K562 (cell line): ENCODE measurements at regions not wholly inside any gene's neighbourhood (a gene's known extent, or its start where the extent isn't known, plus 50 kb on each side); places are given as distances from the start of the nearest gene placed in this dataset.

Experiments
- ATAC-seq: fragments of 200-7000 bp; cut with Tn5 transposase; 3 replicates; pipeline ENCODE4 v1.9.1; 2020; ENCODE audit warnings: moderate library complexity
- BruUV-seq: library from RNA; stranded (reverse); fragments of 400-500 nt; replicated peaks from 2 replicates; lab custom pipeline; 2021; lab: Mats Ljungman, UMichigan
- CTCF ChIA-PET: fragments of 300-600 bp; formaldehyde crosslinking; extraction: SDS; loops from one replicate; lab custom pipeline; 2021; ENCODE audit warnings: low intra/inter-chr PET ratio; lab: Yijun Ruan, JAX
- POLR2A ChIA-PET: fragments of 300-600, 350-650 bp; sonication (Branson Sonifier 250); formaldehyde crosslinking; extraction: SDS; loops from one replicate; lab custom pipeline; 2021; ENCODE audit warnings: antibody characterized with exemption, inconsistent platforms; lab: Yijun Ruan, JAX
- DNase-seq, 4 experiments: peaks; one replicate each; pipeline versions ENCODE4 v3.0.0 to v3.0.0-alpha.2; 2011 to 2018; ENCODE audit warnings: low spot score in 3 of 4, mixed read lengths in 3 of 4; ENCODE audit errors: extremely low read depth in 1 of 4
- FAIRE-seq: peaks from 2 replicates; lab custom pipeline; 2011; peaks lifted over from hg19 to GRCh38; lab: Jason Lieb, UNC
- H2AFZ ChIP-seq: 2 replicates; pipeline ENCODE4 v1.6.0; 2011; ENCODE audit warnings: low read depth, low read length, control low read depth, inconsistent platforms
- H3K27ac ChIP-seq: fragments of 200-600 bp; 3 replicates; pipeline ENCODE4 v1.8.0; 2011; ENCODE audit warnings: low read depth, mild to moderate bottlenecking, control low read depth, inconsistent platforms, low read length, moderate library complexity, mixed read lengths; ENCODE audit errors: extremely low read depth
- H3K27me3 ChIP-seq, 2 experiments: fragments of 300-600 bp in 1 of 2; 2 replicates in 1 of 2; 3 replicates in 1 of 2; pipeline versions ENCODE4 v1.6.0 to v1.8.0; 2011; ENCODE audit warnings: inconsistent platforms in 2 of 2, low read length in 2 of 2, mild to moderate bottlenecking in 1 of 2, mixed read lengths in 1 of 2, moderate library complexity in 1 of 2; ENCODE audit not compliant: control insufficient read depth in 2 of 2, insufficient read depth in 2 of 2
- H3K36me3 ChIP-seq: fragments of 300-600 bp; 3 replicates; pipeline ENCODE4 v1.8.0; 2011; ENCODE audit warnings: mild to moderate bottlenecking, low read length, inconsistent platforms; ENCODE audit not compliant: control insufficient read depth, insufficient read depth
- H3K4me1 ChIP-seq, 2 experiments: fragments of 200-600 bp in 1 of 2; replicated peaks in 1 of 2; 2 replicates in 1 of 2; 3 replicates in 1 of 2; pipeline versions ENCODE4 v1.5.1 to v1.8.0; 2011; ENCODE audit warnings: inconsistent platforms in 2 of 2, low read length in 2 of 2, mild to moderate bottlenecking in 1 of 2, mixed read lengths in 1 of 2, moderate library complexity in 1 of 2; ENCODE audit not compliant: control insufficient read depth in 2 of 2, insufficient read depth in 2 of 2
- H3K4me2 ChIP-seq: 2 replicates; pipeline ENCODE4 v1.6.1; 2011; ENCODE audit warnings: low read length, control low read depth, inconsistent platforms, mixed read lengths; ENCODE audit not compliant: insufficient read depth
- H3K4me3 ChIP-seq: fragments of 200-600 bp; sonication (generic), shearing (Covaris generic); 2 replicates; pipeline ENCODE4 v1.5.1; 2016; ENCODE audit warnings: control low read depth, inconsistent platforms
- H3K79me2 ChIP-seq: fragments of 200-600 bp; 3 replicates; pipeline ENCODE4 v1.8.0; 2011; ENCODE audit warnings: low read length, inconsistent platforms; ENCODE audit not compliant: control insufficient read depth, insufficient read depth
- H3K9ac ChIP-seq, 2 experiments: 2 replicates each; pipeline versions ENCODE4 v1.6.0 to v1.6.1; 2011; ENCODE audit warnings: low read depth in 2 of 2, low read length in 2 of 2, control low read depth in 1 of 2, inconsistent platforms in 1 of 2, mild to moderate bottlenecking in 1 of 2, mixed read lengths in 1 of 2; ENCODE audit not compliant: insufficient read depth in 1 of 2
- H3K9me1 ChIP-seq: one replicate; pipeline ENCODE4 v1.6.0; 2011; ENCODE audit warnings: inconsistent platforms, mild to moderate bottlenecking, low read length, moderate library complexity; ENCODE audit not compliant: control insufficient read depth, insufficient read depth
- H3K9me3 ChIP-seq: replicated peaks from 2 replicates; pipeline ENCODE4 v1.5.1; 2011; ENCODE audit warnings: low read depth, low read length, inconsistent platforms; ENCODE audit not compliant: control insufficient read depth, insufficient read depth
- H4K20me1 ChIP-seq: replicated peaks from 2 replicates; pipeline ENCODE4 v1.6.1; 2011; ENCODE audit warnings: low read length, inconsistent platforms, mixed read lengths; ENCODE audit not compliant: control insufficient read depth, insufficient read depth
- CCNT2 ChIP-seq: IDR thresholded peaks from 2 replicates; pipeline ENCODE4 v1.6.1; 2011; ENCODE audit warnings: borderline replicate concordance, low read depth, mild to moderate bottlenecking, moderate library complexity, mixed read lengths, low read length; ENCODE audit not compliant: insufficient read length; ENCODE audit errors: extremely low read depth
- DNMT1 ChIP-seq: fragments of 450-650 bp; IDR thresholded peaks from 2 replicates; pipeline ENCODE4 v1.6.1; 2016; ENCODE audit warnings: antibody characterized with exemption, mild to moderate bottlenecking
- FIP1L1 ChIP-seq: fragments of 200-400 bp; formaldehyde crosslinking; IDR thresholded peaks from 2 replicates; pipeline ENCODE4 v1.6.1; 2018; ENCODE audit warnings: mild to moderate bottlenecking, low read depth, low read length; ENCODE audit not compliant: poor library complexity, severe bottlenecking
- FOXP1 ChIP-seq: sonication (generic); formaldehyde crosslinking; IDR thresholded peaks from 2 replicates; pipeline ENCODE4 v1.8.0; 2022; ENCODE audit warnings: mild to moderate bottlenecking, missing genetic modification reagents
- GTF2F1 ChIP-seq: IDR thresholded peaks from 2 replicates; pipeline ENCODE4 v1.6.1; 2011; ENCODE audit warnings: low read depth, low read length, improper control_type of control experiment
- HCFC1 ChIP-seq: IDR thresholded peaks from 2 replicates; pipeline ENCODE4 v1.6.1; 2012; ENCODE audit warnings: low read depth, low read length, improper control_type of control experiment
- HDAC2 ChIP-seq: fragments of 450-650 bp; IDR thresholded peaks from 2 replicates; pipeline ENCODE4 v1.6.1; 2016; ENCODE audit warnings: mild to moderate bottlenecking
- KLF10 ChIP-seq: fragments of 250-450 bp; sonication (Bioruptor Pico); IDR thresholded peaks from 2 replicates; pipeline ENCODE4 v1.6.1; 2021; ENCODE audit warnings: matching md5 sums
- NCOA2 ChIP-seq, 2 experiments: fragments of 450-650 bp; IDR thresholded peaks; 2 replicates each; pipeline ENCODE4 v1.6.1; 2018; ENCODE audit warnings: mild to moderate bottlenecking in 2 of 2, moderate library complexity in 1 of 2; ENCODE audit not compliant: partially characterized antibody in 2 of 2
- NFIC ChIP-seq: fragments of 450-650 bp; IDR thresholded peaks from 2 replicates; pipeline ENCODE4 v1.6.1; 2017; ENCODE audit warnings: mild to moderate bottlenecking, inconsistent platforms
- PRMT5 ChIP-seq: sonication (generic); formaldehyde crosslinking; IDR thresholded peaks from 2 replicates; pipeline ENCODE4 v1.5.0; 2020; ENCODE audit warnings: missing genetic modification reagents
- RFX5 ChIP-seq: IDR thresholded peaks from 2 replicates; pipeline ENCODE4 v1.6.1; 2011; ENCODE audit warnings: low read depth, mild to moderate bottlenecking, improper control_type of control experiment, low read length
- TAF9B ChIP-seq: fragments of 450-650 bp; IDR thresholded peaks from 2 replicates; pipeline ENCODE4 v1.6.1; 2018; ENCODE audit warnings: mild to moderate bottlenecking; ENCODE audit not compliant: partially characterized antibody
- ZNF124 ChIP-seq: sonication (generic); formaldehyde crosslinking; IDR thresholded peaks from 2 replicates; pipeline ENCODE4 v1.8.1; 2022; ENCODE audit warnings: missing genetic modification reagents
- ZNF274 ChIP-seq: IDR thresholded peaks from 2 replicates; pipeline ENCODE4 v1.6.1; 2011; ENCODE audit warnings: low read depth, mild to moderate bottlenecking, low read length, moderate library complexity, borderline replicate concordance
- WGBS: fragments of 100-300 bp; shearing (Covaris generic); methylation state at CpG from one replicate; pipeline ENCODE4 v1.1.6; 2016; ENCODE audit warnings: low coverage, mixed read lengths; ENCODE audit not compliant: insufficient coverage; ENCODE audit errors: missing lambda C conversion rate; 5-methylcytosine and 5-hydroxymethylcytosine counted together
- in situ Hi-C: fragments of 300-500 bp; cut with MboI; formaldehyde crosslinking; loops from 4 replicates; pipeline ENCODE4 v1.15.0; 2018; ENCODE audit warnings: inconsistent platforms, mixed read lengths
- intact Hi-C: fragments of 100-400 bp; cut with micrococcal nuclease; formaldehyde crosslinking; loops from 2 replicates; pipeline ENCODE4 v1.14.2; 2022
- TF ChIP-seq, protein P1 (sequence below): conservative IDR thresholded peaks from 2 replicates; pipeline ENCODE4 v1.6.1; 2011; ENCODE audit warnings: low read depth, mild to moderate bottlenecking, low read length; ENCODE audit not compliant: control insufficient read depth
- TF ChIP-seq, protein P2 (sequence below): fragments of 250-450 bp; sonication (Bioruptor Pico); IDR thresholded peaks from 2 replicates; pipeline ENCODE4 v1.6.1; 2021; ENCODE audit warnings: mild to moderate bottlenecking
- TF ChIP-seq, protein P3 (sequence below): fragments of 250-450 bp; sonication (Bioruptor Pico); IDR thresholded peaks from 2 replicates; pipeline ENCODE4 v1.5.0; 2021
- TF ChIP-seq, protein P4 (sequence below): fragments of 250-450 bp; sonication (Bioruptor Pico); IDR thresholded peaks from 2 replicates; pipeline ENCODE4 v1.8.0; 2022; ENCODE audit warnings: inconsistent platforms

DNA sequence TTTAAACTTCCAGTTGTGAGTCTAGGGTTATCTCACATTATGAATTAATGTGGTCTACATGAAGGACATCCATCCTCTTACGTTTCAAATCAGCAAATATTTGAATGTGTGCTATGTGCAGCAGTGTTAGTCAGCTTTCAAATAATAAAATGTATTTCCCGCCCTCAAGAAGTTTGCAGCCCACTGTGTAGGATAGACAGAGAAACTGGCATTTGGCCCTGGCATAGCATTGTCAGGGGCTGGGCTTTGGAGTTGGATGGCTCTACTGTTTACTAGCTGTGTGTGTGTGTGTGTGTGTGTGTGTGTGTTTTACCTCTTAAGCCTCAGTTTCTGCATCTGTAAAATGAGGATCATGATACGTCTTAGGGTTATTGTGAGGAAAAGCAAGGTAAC lies 400.5 kb upstream of the C2CD4B start:
- no peak for FAIRE-seq
- WGBS = 0% methylated on average over 3 of the region's 3 CpGs
- H3K79me2 ChIP-seq = no peaks in the 10 kb centered on the region
- TF ChIP-seq ZNF124 (CRISPR knock-in tag) (no peak), ZNF274 (no peak), NFIC (no peak), RFX5 (no peak), PRMT5 (no peak), HDAC2 (no peak), GTF2F1 (no peak), DNMT1 (no peak), NCOA2 (IDR thresholded peaks at IDR 0.05; ENCODE audit: partially characterized antibody in 2 of 2) (no peak), HCFC1 (no peak), CCNT2 (no peak), KLF10 (no peak), FOXP1 (no peak), FIP1L1 (no peak), TAF9B (no peak)
- TF ChIP-seq, protein P1, sequence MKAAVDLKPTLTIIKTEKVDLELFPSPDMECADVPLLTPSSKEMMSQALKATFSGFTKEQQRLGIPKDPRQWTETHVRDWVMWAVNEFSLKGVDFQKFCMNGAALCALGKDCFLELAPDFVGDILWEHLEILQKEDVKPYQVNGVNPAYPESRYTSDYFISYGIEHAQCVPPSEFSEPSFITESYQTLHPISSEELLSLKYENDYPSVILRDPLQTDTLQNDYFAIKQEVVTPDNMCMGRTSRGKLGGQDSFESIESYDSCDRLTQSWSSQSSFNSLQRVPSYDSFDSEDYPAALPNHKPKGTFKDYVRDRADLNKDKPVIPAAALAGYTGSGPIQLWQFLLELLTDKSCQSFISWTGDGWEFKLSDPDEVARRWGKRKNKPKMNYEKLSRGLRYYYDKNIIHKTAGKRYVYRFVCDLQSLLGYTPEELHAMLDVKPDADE = no peak
- TF ChIP-seq, protein P2, sequence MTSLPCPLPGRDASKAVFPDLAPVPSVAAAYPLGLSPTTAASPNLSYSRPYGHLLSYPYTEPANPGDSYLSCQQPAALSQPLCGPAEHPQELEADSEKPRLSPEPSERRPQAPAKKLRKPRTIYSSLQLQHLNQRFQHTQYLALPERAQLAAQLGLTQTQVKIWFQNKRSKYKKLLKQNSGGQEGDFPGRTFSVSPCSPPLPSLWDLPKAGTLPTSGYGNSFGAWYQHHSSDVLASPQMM (CRISPR knock-in tag) = no peak
- TF ChIP-seq, protein P3, sequence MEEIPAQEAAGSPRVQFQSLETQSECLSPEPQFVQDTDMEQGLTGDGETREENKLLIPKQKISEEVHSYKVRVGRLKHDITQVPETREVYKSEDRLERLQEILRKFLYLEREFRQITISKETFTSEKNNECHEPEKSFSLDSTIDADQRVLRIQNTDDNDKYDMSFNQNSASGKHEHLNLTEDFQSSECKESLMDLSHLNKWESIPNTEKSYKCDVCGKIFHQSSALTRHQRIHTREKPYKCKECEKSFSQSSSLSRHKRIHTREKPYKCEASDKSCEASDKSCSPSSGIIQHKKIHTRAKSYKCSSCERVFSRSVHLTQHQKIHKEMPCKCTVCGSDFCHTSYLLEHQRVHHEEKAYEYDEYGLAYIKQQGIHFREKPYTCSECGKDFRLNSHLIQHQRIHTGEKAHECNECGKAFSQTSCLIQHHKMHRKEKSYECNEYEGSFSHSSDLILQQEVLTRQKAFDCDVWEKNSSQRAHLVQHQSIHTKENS = no peak
- TF ChIP-seq, protein P4, sequence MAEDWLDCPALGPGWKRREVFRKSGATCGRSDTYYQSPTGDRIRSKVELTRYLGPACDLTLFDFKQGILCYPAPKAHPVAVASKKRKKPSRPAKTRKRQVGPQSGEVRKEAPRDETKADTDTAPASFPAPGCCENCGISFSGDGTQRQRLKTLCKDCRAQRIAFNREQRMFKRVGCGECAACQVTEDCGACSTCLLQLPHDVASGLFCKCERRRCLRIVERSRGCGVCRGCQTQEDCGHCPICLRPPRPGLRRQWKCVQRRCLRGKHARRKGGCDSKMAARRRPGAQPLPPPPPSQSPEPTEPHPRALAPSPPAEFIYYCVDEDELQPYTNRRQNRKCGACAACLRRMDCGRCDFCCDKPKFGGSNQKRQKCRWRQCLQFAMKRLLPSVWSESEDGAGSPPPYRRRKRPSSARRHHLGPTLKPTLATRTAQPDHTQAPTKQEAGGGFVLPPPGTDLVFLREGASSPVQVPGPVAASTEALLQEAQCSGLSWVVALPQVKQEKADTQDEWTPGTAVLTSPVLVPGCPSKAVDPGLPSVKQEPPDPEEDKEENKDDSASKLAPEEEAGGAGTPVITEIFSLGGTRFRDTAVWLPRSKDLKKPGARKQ (CRISPR knock-in tag) = no peak
- TF ChIP-seq, all 486 proteins: peak for 0
- no TSS peak for BruUV-seq
- no peaks in the 10 kb centered on the region for H3K9me1 ChIP-seq
- in situ Hi-C loops = no loop called here
- no peak overlapping the region for H2AFZ ChIP-seq
- no peaks in the 10 kb centered on the region for H3K9me3 ChIP-seq
- H3K4me3 ChIP-seq = no peak overlapping the region
- ATAC-seq (no peak), DNase-seq (no peak)
- H3K9ac ChIP-seq = no peak overlapping the region
- ChIA-PET POLR2A (no interaction called here), CTCF (no interaction called here)
- H3K27me3 ChIP-seq = peaks cover 13 to 27% of the 10 kb centered on the region in 2 experiments; a peak in 4 of 5 replicates
- no peak overlapping the region for H3K4me2 ChIP-seq
- H3K36me3 ChIP-seq = no peaks in the 10 kb centered on the region
- no peaks in the 10 kb centered on the region for H4K20me1 ChIP-seq
- no peaks in the 10 kb centered on the region for H3K4me1 ChIP-seq
- H3K27ac ChIP-seq = no peak overlapping the region
- intact Hi-C loops = no loop called here
